ENCODE measurements at regions not wholly inside any gene's neighbourhood (a gene's known extent, or its start where the extent isn't known, plus 50 kb on each side); places are given as distances from the start of the nearest gene placed in this dataset.

- no peak for DNase-seq (ENCODE audit: low read depth)
Measured at GRCh38 chr15:29611057-29611456, 211.2 kb downstream of the TJP1 start.

- no peak for DNase-seq (ENCODE audit: low read depth)
Measured at GRCh38 chr15:29601811-29602210, 220.5 kb downstream of the TJP1 start.

- DNase-seq (ENCODE audit: low read depth): no peak
Measured at GRCh38 chr15:29600262-29600661, 222.0 kb downstream of the TJP1 start.

GRCh38 chr15:29596266-29596665 lies 226.0 kb downstream of the TJP1 start:
- DNase-seq (ENCODE audit: low read depth): no peak

- DNase-seq (ENCODE audit: low read depth): no peak
Measured at GRCh38 chr15:29593629-29594028, 228.6 kb downstream of the TJP1 start.

- no peak for DNase-seq (ENCODE audit: low read depth)
Measured at GRCh38 chr15:29593111-29593510, 229.2 kb downstream of the TJP1 start.

DNA sequence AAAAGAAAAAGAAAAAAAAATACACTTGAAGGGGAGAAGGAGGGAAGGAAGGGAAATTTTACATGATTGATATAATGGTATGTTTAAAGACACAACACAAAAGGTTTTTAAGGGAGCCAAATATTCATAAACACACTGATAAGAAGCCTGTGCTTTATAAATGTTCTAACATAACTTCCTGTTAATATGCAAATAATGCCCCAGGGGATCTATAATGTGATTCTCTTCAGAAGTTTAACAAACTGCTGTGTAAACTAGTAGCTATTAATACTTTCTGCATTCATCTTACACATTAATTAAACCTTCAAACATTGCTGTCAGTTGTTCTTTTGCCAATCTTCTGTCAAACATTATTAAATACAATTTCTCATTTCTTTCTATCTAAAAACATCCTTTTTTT lies 231.6 kb downstream of the TJP1 start:
- no peak for DNase-seq (ENCODE audit: low read depth)

GRCh38 chr15:29589975-29590374 lies 232.3 kb downstream of the TJP1 start:
- DNase-seq (ENCODE audit: low read depth): no peak

- DNase-seq (ENCODE audit: low read depth): no peak
Measured at GRCh38 chr15:29589416-29589815, 232.9 kb downstream of the TJP1 start.

GRCh38 chr15:29573197-29573838 lies 248.9 kb downstream of the TJP1 start:
- DNase-seq (ENCODE audit: low read depth): no peak

DNA sequence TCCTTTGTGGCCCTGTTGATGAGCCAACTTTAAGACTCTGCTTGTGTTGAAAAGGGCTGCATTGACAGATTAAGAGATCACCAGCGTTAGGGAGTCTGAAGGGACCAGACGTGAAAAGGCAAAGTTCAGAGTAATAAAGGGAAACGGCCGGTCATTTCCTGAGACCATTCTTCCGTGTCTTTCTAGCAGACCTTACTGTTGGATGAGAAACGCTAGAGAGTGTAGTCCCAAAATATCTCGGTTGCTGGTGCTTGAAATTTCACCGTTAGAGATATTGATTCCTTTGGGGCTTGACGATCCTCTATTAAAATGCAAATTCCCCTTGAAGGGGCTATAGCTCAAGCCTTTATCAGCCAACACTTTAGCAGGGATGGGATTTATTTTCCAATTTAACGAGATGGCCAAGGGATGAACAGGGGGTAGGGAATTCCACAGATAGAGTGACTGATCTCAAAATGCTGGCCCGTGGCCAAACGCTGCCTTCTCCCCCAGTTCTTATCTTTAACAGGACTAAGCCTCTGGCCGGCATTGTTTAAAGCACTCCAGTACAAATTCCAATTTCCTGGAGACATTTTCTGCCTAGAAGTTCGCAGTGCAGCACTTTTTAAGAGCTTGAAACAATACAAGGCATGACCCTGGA lies 250.4 kb downstream of the TJP1 start:
- no peak for DNase-seq (ENCODE audit: low read depth)

DNA sequence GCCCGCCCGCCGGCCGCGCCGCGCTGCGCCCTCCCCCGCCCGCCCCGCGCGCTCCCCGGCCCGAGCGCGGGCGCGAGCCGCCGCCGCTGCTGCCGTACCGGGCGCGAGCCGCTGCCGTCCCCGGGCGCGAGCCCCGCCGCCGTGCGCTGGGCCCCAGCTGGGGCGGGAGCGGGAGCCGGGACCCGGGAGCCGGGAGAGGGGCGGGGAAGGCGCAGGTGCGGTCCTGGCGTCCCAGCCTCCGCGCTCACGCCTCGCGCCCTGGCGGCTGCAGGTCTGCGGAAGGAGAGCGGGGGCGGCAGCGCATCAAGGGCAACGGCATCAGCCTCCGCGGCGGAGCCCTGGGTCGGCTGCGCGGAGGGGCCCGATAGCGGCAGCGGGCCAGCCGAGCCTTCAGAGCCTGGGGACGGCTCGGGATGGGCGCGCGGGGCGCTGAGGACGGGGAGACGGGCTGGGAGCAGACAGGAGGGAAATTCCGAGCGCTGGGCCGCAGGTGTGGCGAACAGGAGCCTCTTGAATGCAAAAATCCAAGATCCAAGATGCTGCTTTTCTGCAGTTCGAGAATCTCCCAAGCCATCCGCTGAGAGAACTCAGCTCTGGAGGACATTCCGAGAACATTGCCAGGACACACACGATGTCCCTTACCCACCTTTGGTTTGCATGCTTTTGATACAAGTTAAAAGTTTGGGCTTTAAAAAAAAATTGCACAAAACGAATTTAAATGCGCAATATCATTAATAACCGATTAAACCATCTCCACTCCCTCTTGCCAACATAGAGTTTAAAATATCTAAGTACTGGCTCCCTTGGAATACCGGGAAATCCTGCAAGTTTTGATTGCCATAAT lies 251.1 kb downstream of the TJP1 start:
- no peak for DNase-seq (ENCODE audit: low read depth)

DNA sequence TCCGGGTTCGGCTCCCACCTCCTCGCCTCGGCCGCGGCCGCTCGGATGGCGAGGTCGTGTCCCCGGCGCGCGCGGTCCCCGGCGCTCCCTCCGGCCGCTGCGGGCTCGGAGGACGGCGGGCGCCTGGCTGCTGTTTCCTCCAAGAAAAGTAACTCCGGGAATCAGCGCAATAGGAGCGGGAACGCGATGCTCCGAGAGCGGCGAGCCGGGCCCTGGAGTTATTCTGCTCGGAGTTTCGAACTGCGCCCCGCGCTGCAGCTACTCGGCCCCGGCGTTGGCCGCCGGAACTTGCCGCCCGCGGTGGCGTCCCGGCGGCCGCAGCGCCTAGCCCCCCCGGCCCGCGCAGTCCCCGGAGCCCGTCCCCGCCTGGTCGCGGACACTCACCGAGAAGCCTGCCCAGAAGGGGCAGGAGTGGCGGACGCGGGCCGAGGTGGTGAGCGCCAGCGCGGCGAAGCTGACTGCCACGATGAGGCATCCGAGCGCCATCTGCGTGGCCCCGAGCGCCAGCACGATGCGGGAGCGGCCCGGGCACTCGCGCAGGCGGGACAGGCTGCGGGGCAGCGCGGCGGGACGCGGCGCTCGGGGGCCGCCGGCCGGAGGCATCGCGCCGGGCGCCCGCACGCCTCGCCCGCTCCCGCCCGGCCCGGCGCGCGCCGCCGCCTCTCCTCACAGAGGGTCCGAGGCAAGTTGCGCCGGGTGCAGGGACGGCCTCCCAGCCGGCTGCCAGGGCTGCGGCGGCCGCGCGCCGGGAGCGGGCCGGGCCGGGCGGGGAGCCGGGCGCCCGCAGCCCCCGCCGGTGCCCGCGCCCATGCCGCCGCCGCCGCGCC lies 251.9 kb downstream of the TJP1 start:
- no peak for DNase-seq (ENCODE audit: low read depth)

- no peak for DNase-seq (ENCODE audit: low read depth)
Measured at GRCh38 chr15:29569533-29570092, 252.7 kb downstream of the TJP1 start.

DNA sequence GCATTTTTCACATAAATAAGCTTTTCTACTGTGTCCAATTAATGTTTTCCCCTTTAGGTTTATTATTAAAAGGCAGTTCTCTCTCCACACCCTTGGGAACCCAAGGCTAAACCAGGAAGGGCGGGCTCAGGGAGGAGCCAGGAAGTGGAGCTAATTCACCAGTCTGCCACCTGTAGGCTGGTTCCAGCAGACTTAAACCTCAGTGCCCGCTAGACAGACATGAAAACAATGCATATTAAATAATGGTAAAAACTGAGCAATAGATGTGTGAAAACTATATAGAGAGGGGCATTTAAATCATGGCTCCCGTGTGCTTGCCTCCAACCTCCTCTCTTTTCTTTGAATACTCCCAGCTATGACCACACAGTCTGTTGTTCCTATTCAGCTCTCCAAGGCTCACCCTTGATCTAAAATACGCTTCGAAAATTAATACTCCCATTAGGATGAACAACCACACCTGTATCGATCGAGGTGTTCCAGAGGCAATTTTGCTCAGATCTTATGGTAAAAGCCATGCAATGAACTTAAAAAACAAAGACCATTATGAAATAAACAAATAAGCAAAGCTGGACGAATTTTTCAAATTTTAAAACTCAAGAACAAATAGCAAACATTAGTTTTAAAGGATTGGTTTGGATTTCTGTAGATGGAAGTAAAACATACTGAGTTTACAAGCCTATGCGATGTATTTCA lies 253.3 kb downstream of the TJP1 start:
- no peak for DNase-seq (ENCODE audit: low read depth)

DNA sequence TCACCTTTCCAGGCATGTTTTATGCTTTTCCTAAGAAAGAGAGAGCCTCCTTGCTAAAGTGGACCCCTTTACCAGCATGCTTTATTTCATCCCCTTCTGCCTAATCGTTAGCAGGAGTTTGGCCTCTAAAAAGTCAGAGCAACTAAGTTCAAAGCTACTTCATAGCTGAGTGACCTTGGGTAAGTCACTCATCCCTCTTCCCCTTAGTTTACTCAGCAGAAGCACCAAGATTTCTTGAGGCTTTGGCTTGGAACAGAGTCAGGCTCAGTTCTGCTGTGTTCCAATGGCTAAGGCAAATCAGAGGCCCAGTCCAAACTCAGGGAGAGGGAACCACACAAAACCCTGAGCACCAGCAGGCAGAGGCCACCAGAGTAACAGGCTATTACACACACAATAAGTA lies 254.9 kb downstream of the TJP1 start:
- DNase-seq (ENCODE audit: low read depth): no peak

DNA sequence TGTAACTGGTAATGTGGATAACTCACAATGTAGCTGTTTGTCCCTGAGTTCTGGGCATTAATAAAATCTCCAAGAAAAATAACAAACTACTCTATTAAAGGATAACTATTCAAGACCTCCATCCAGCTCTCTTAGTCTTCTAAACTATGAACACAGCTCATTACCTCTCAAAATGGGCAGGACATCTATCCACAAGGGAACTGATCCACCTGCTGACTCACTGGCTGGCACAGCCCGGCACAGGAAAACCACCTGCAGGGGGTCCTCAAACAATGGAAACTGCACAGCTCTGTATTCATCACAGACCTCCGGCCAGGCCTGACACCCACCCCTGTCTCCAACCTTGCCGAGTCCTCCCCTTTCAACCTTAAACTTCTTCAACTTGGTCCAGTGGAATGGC lies 255.4 kb downstream of the TJP1 start:
- no peak for DNase-seq (ENCODE audit: low read depth)

DNA sequence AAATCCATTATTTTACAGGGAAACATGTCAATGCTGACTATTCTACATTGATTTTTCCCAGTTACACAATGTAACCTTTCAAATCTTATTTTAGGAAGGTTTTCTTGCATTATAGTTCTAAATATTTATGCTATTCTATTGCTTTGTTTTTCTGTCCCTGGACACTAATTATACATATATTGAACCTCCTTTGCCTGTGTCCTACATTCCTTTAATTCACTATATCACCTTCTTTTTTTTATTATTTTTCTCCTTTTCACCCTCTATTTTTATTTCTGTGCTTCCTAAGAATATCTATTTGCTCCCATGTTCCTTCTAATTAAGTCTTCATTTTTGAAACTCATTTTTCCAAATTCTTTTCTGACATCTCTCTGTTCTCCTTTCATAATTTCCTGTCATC lies 259.2 kb downstream of the TJP1 start:
- DNase-seq (ENCODE audit: low read depth): no peak

GRCh38 chr15:29560896-29561295 lies 261.4 kb downstream of the TJP1 start:
- no peak for DNase-seq (ENCODE audit: low read depth)

GRCh38 chr15:29558261-29558660 lies 264.0 kb downstream of the TJP1 start:
- no peak for DNase-seq (ENCODE audit: low read depth)

- DNase-seq (ENCODE audit: low read depth): no peak
Measured at GRCh38 chr15:29557171-29557570, 265.1 kb downstream of the TJP1 start.

Measured in GM04504 (cell line).